22Rv1 (cell line): ENCODE measurements at regions not wholly inside any gene's neighbourhood (a gene's known extent, or its start where the extent isn't known, plus 50 kb on each side); places are given as distances from the start of the nearest gene placed in this dataset.

Source experiments
- H3K27ac ChIP-seq: fragments of 450-650 bp; 2 replicates; pipeline ENCODE4 v1.5.1; 2017
- ZFX ChIP-seq: fragments of 450-650 bp; IDR thresholded peaks from 2 replicates; pipeline ENCODE4 v1.6.1; 2017; ENCODE audit warnings: antibody characterized with exemption, borderline replicate concordance
- TF ChIP-seq, protein P1 (sequence below): fragments of 450-650 bp; IDR thresholded peaks from 2 replicates; pipeline ENCODE4 v1.5.1; 2017; ENCODE audit warnings: mild to moderate bottlenecking

- TF ChIP-seq ZFX: no peak
- TF ChIP-seq, protein P1, sequence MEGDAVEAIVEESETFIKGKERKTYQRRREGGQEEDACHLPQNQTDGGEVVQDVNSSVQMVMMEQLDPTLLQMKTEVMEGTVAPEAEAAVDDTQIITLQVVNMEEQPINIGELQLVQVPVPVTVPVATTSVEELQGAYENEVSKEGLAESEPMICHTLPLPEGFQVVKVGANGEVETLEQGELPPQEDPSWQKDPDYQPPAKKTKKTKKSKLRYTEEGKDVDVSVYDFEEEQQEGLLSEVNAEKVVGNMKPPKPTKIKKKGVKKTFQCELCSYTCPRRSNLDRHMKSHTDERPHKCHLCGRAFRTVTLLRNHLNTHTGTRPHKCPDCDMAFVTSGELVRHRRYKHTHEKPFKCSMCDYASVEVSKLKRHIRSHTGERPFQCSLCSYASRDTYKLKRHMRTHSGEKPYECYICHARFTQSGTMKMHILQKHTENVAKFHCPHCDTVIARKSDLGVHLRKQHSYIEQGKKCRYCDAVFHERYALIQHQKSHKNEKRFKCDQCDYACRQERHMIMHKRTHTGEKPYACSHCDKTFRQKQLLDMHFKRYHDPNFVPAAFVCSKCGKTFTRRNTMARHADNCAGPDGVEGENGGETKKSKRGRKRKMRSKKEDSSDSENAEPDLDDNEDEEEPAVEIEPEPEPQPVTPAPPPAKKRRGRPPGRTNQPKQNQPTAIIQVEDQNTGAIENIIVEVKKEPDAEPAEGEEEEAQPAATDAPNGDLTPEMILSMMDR: no peak
- no peak overlapping the region for H3K27ac ChIP-seq
Observed at GRCh38 chr12:106001837-106002218, 136.9 kb downstream of the NUAK1 start.

- H3K27ac ChIP-seq: no peak overlapping the region
- TF ChIP-seq, protein P1: no peak
- TF ChIP-seq ZFX: no peak
Observed at GRCh38 chr12:106003297-106003696, 135.5 kb downstream of the NUAK1 start.

GRCh38 chr12:106004289-106004688, 134.5 kb downstream of the NUAK1 start:
- TF ChIP-seq ZFX: no peak
- TF ChIP-seq, protein P1: no peak
- no peak overlapping the region for H3K27ac ChIP-seq

DNA sequence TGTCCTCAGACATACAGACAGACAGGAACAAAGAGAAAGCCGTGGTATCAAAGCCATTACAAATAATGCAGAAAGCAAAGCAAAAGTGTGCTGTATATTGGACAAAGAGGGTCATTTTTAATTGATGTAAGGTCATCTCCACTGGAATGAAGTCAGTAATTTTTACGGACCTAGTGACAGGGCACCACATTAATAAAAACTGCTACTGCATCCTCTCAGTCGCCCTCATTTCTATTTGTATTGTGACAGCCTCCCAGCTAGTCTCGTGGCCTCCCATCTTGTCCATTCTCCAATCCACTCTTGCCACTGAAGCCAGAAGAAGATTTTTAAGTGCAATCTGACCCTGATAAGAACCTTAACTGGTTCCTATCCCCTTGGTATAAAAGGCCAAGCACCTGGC, 132.4 kb downstream of the NUAK1 start:
- TF ChIP-seq, protein P1: no peak
- no peak for TF ChIP-seq ZFX

GRCh38 chr12:106006940-106007339, 131.8 kb downstream of the NUAK1 start:
- TF ChIP-seq, protein P1: no peak
- TF ChIP-seq ZFX: no peak
- no peak overlapping the region for H3K27ac ChIP-seq

More for the DNA sequence above, 132.4 kb downstream of the NUAK1 start:
- H3K27ac ChIP-seq: no peak overlapping the region

DNA sequence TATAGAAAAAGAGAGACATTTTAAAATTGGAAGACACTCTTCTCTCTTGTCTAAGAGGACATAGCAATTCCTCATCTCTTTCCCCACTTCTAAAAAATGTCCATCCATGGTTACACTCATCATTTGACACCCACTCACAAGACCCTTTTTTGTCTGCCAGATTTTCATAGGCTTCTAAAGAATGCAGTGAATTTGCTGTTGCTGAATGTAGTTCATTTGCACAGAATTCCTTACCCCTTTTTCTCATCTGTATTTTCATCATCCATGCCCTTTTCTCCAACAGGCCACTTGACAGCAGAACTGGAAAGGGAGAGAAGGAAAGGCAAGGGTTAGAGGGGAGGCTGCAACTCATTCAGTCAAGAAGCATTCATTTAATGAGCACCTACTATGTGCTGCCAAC, 128.0 kb downstream of the NUAK1 start:
- no peak overlapping the region for H3K27ac ChIP-seq
- TF ChIP-seq, protein P1: no peak
- TF ChIP-seq ZFX: no peak
